Mammary epithelial cell (primary cell): ENCODE measurements at regions not wholly inside any gene's neighbourhood (a gene's known extent, or its start where the extent isn't known, plus 50 kb on each side); places are given as distances from the start of the nearest gene placed in this dataset.

Experiments used
- CTCF ChIP-seq, 2 donors: IDR thresholded peaks in 1 of 2; conservative IDR thresholded peaks in 1 of 2; 2 replicates each; pipeline ENCODE4 v1.5.1; 2011 to 2012; ENCODE audit warnings: inconsistent platforms in 2 of 2, low read length in 2 of 2, mild to moderate bottlenecking in 2 of 2, control low read depth in 1 of 2, low read depth in 1 of 2; ENCODE audit not compliant: insufficient read depth in 1 of 2; ENCODE audit errors: extremely low read depth in 1 of 2
- EZH2 ChIP-seq: IDR thresholded peaks from 2 replicates; pipeline ENCODE4 v1.6.1; 2012; ENCODE audit warnings: low read length, inconsistent platforms, borderline replicate concordance

- TF ChIP-seq CTCF (conservative IDR thresholded peaks at IDR 0.05 in 1 of 2, IDR thresholded peaks at IDR 0.05 in 1 of 2; ENCODE audit: extremely low read depth in 1 of 2, insufficient read depth in 1 of 2, low read depth in 1 of 2, low read length in 2 of 2): no peak
- TF ChIP-seq EZH2: no peak
These were observed 63.1 kb upstream of the COX7C start for GRCh38 chr5:86554638-86555037.
